ENCODE measurements at regions not wholly inside any gene's neighbourhood (a gene's known extent, or its start where the extent isn't known, plus 50 kb on each side); places are given as distances from the start of the nearest gene placed in this dataset.

GRCh38 chr1:188350104-188350503, 1521.4 kb downstream of the PLA2G4A start:
- no peak for DNase-seq (ENCODE audit: low read depth in 4 of 4, low spot score in 3 of 4)

GRCh38 chr1:188355082-188355481, 1526.3 kb downstream of the PLA2G4A start:
- DNase-seq (ENCODE audit: low read depth in 4 of 4, low spot score in 3 of 4): no peak

- no peak for DNase-seq (ENCODE audit: low read depth in 4 of 4, low spot score in 3 of 4)
Observed at GRCh38 chr1:188355847-188356246, 1527.1 kb downstream of the PLA2G4A start.

GRCh38 chr1:188359315-188359714, 1530.6 kb downstream of the PLA2G4A start:
- DNase-seq (ENCODE audit: low read depth in 4 of 4, low spot score in 3 of 4): no peak

GRCh38 chr1:188363943-188364342, 1535.2 kb downstream of the PLA2G4A start:
- DNase-seq (ENCODE audit: low read depth in 4 of 4, low spot score in 3 of 4): no peak

- no peak for DNase-seq (ENCODE audit: low read depth in 4 of 4, low spot score in 3 of 4)
Observed at GRCh38 chr1:188364927-188365449, 1536.2 kb downstream of the PLA2G4A start.

GRCh38 chr1:188365874-188366273, 1537.1 kb downstream of the PLA2G4A start:
- no peak for DNase-seq (ENCODE audit: low read depth in 4 of 4, low spot score in 3 of 4)

- DNase-seq (ENCODE audit: low read depth in 4 of 4, low spot score in 3 of 4): no peak
Observed at GRCh38 chr1:188367661-188368060, 1538.9 kb downstream of the PLA2G4A start.

- DNase-seq (ENCODE audit: low read depth in 4 of 4, low spot score in 3 of 4): no peak
Observed at GRCh38 chr1:188371295-188371806, 1542.6 kb downstream of the PLA2G4A start.

GRCh38 chr1:188372821-188373220, 1544.1 kb downstream of the PLA2G4A start:
- no peak for DNase-seq (ENCODE audit: low read depth in 4 of 4, low spot score in 3 of 4)

GRCh38 chr1:188382851-188383250, 1554.1 kb downstream of the PLA2G4A start:
- no peak for DNase-seq (ENCODE audit: low read depth in 4 of 4, low spot score in 3 of 4)

- DNase-seq (ENCODE audit: low read depth in 4 of 4, low spot score in 3 of 4): no peak
Observed at GRCh38 chr1:188386161-188386560, 1557.4 kb downstream of the PLA2G4A start.

GRCh38 chr1:188386666-188387065, 1557.9 kb downstream of the PLA2G4A start:
- no peak for DNase-seq (ENCODE audit: low read depth in 4 of 4, low spot score in 3 of 4)

- DNase-seq (ENCODE audit: low read depth in 4 of 4, low spot score in 3 of 4): no peak
Observed at GRCh38 chr1:188394677-188395076, 1565.9 kb downstream of the PLA2G4A start.

GRCh38 chr1:188397521-188397920, 1568.8 kb downstream of the PLA2G4A start:
- DNase-seq (ENCODE audit: low read depth in 4 of 4, low spot score in 3 of 4): no peak

- no peak for DNase-seq (ENCODE audit: low read depth in 4 of 4, low spot score in 3 of 4)
Observed at GRCh38 chr1:188402986-188403385, 1574.2 kb downstream of the PLA2G4A start.

GRCh38 chr1:188406636-188407035, 1577.9 kb downstream of the PLA2G4A start:
- no peak for DNase-seq (ENCODE audit: low read depth in 4 of 4, low spot score in 3 of 4)

GRCh38 chr1:188420177-188420576, 1591.4 kb downstream of the PLA2G4A start:
- DNase-seq (ENCODE audit: low read depth in 4 of 4, low spot score in 3 of 4): no peak

- DNase-seq (ENCODE audit: low read depth in 4 of 4, low spot score in 3 of 4): no peak
Observed at GRCh38 chr1:188423073-188423472, 1594.3 kb downstream of the PLA2G4A start.

- no peak for DNase-seq (ENCODE audit: low read depth in 4 of 4, low spot score in 3 of 4)
Observed at GRCh38 chr1:188424176-188424575, 1595.4 kb downstream of the PLA2G4A start.

GRCh38 chr1:188425687-188426086, 1596.9 kb downstream of the PLA2G4A start:
- no peak for DNase-seq (ENCODE audit: low read depth in 4 of 4, low spot score in 3 of 4)

- DNase-seq (ENCODE audit: low read depth in 4 of 4, low spot score in 3 of 4): no peak
Observed at GRCh38 chr1:188426561-188426960, 1597.8 kb downstream of the PLA2G4A start.

GRCh38 chr1:188427642-188428041, 1598.9 kb downstream of the PLA2G4A start:
- DNase-seq (ENCODE audit: low read depth in 4 of 4, low spot score in 3 of 4): no peak

Data from right renal pelvis (tissue), 4 donors.